IMR-90 (cell line): ENCODE measurements at regions not wholly inside any gene's neighbourhood (a gene's known extent, or its start where the extent isn't known, plus 50 kb on each side); places are given as distances from the start of the nearest gene placed in this dataset.

Source experiments
- ATAC-seq: fragments of 200-7000 bp; cut with Tn5 transposase; 2 replicates; pipeline ENCODE4 v1.9.1; 2020; ENCODE audit warnings: low read depth, mild to moderate bottlenecking, moderate library complexity
- BruUV-seq: library from RNA; stranded (reverse); fragments of 400-500 nt; replicated peaks from 2 replicates; lab custom pipeline; 2021; lab: Mats Ljungman, UMichigan
- CTCF ChIA-PET: fragments of 300-600 bp; formaldehyde crosslinking; extraction: SDS; loops from one replicate; lab custom pipeline; 2021; ENCODE audit warnings: antibody characterized with exemption; lab: Yijun Ruan, JAX
- POLR2A ChIA-PET: fragments of 300-600 bp; sonication (Branson Sonifier 250); formaldehyde crosslinking; loops from one replicate; lab custom pipeline; 2022; ENCODE audit warnings: antibody characterized with exemption; ENCODE audit not compliant: unreplicated experiment; lab: Charles Lee
- DNase-seq: peaks from one replicate; pipeline ENCODE4 v3.0.0; 2013
- H2AFZ ChIP-seq: replicated peaks from 2 replicates; pipeline ENCODE3; 2013; ENCODE audit warnings: low read length, mild to moderate bottlenecking; ENCODE audit not compliant: poor library complexity
- H2AK5ac ChIP-seq: 2 replicates; pipeline ENCODE4 v1.6.1; 2013; ENCODE audit warnings: low read depth, low read length, inconsistent platforms
- H2AK9ac ChIP-seq: replicated peaks from 2 replicates; pipeline ENCODE3; 2013; ENCODE audit warnings: mild to moderate bottlenecking, low read depth, low read length, moderate library complexity; ENCODE audit not compliant: poor library complexity
- H2BK120ac ChIP-seq: 2 replicates; pipeline ENCODE4 v1.6.1; 2013; ENCODE audit warnings: low read depth, low read length, inconsistent platforms
- H2BK15ac ChIP-seq: 3 replicates; pipeline ENCODE4 v1.6.1; 2013; ENCODE audit warnings: low read depth, low read length, inconsistent platforms
- H2BK20ac ChIP-seq: 2 replicates; pipeline ENCODE4 v1.6.1; 2013; ENCODE audit warnings: low read depth, mild to moderate bottlenecking, inconsistent platforms, low read length, moderate library complexity
- H2BK5ac ChIP-seq: 2 replicates; pipeline ENCODE4 v1.6.1; 2013; ENCODE audit warnings: mild to moderate bottlenecking, low read depth, low read length, inconsistent platforms; ENCODE audit not compliant: poor library complexity, severe bottlenecking
- H3K14ac ChIP-seq: replicated peaks from 2 replicates; pipeline ENCODE4 v1.6.1; 2013; ENCODE audit warnings: low read depth, low read length, inconsistent platforms
- H3K18ac ChIP-seq: 2 replicates; pipeline ENCODE4 v1.6.1; 2013; ENCODE audit warnings: low read depth, low read length, control low read depth
- H3K23ac ChIP-seq: 2 replicates; pipeline ENCODE4 v1.6.1; 2013; ENCODE audit warnings: low read depth, low read length, inconsistent platforms
- H3K27ac ChIP-seq: 2 replicates; pipeline ENCODE4 v1.5.1; 2013; ENCODE audit warnings: mild to moderate bottlenecking, control low read depth, low read length; ENCODE audit not compliant: insufficient read depth
- H3K27me3 ChIP-seq: 2 replicates; pipeline ENCODE4 v1.6.1; 2013; ENCODE audit warnings: low read length; ENCODE audit not compliant: control insufficient read depth, insufficient read depth
- H3K36me3 ChIP-seq: 2 replicates; pipeline ENCODE4 v1.6.1; 2013; ENCODE audit warnings: low read length, mixed read lengths; ENCODE audit not compliant: control insufficient read depth, insufficient read depth
- H3K4ac ChIP-seq: 2 replicates; pipeline ENCODE4 v1.6.1; 2013; ENCODE audit warnings: low read depth, low read length, inconsistent platforms
- H3K4me1 ChIP-seq: 2 replicates; pipeline ENCODE4 v1.6.1; 2013; ENCODE audit warnings: low read length, mixed read lengths; ENCODE audit not compliant: control insufficient read depth, insufficient read depth
- H3K4me2 ChIP-seq: 2 replicates; pipeline ENCODE4 v1.6.1; 2013; ENCODE audit warnings: low read depth, mild to moderate bottlenecking, control low read depth, low read length, moderate library complexity
- H3K4me3 ChIP-seq: 2 replicates; pipeline ENCODE4 v1.5.1; 2013; ENCODE audit warnings: low read depth, mild to moderate bottlenecking, control low read depth, low read length, moderate library complexity; ENCODE audit not compliant: insufficient read depth
- H3K56ac ChIP-seq: 2 replicates; pipeline ENCODE4 v1.6.1; 2013; ENCODE audit warnings: low read length, inconsistent platforms; ENCODE audit not compliant: insufficient read depth; ENCODE audit errors: extremely low read depth
- H3K79me1 ChIP-seq, 2 experiments: 2 replicates each; pipeline ENCODE4 v1.6.1; 2013; ENCODE audit warnings: low read length in 2 of 2, inconsistent platforms in 1 of 2, low read depth in 1 of 2
- H3K9ac ChIP-seq: 2 replicates; pipeline ENCODE4 v1.6.1; 2013; ENCODE audit warnings: low read depth, low read length, control low read depth
- H3K9me1 ChIP-seq: 2 replicates; pipeline ENCODE4 v1.6.1; 2013; ENCODE audit warnings: low read length, inconsistent platforms; ENCODE audit not compliant: insufficient read depth
- H3K9me3 ChIP-seq: 2 replicates; pipeline ENCODE4 v1.6.1; 2013; ENCODE audit warnings: low read length; ENCODE audit not compliant: control insufficient read depth, insufficient read depth
- H4K20me1 ChIP-seq: 2 replicates; pipeline ENCODE4 v1.6.1; 2013; ENCODE audit warnings: low read length, inconsistent platforms; ENCODE audit not compliant: insufficient read depth
- H4K5ac ChIP-seq: 2 replicates; pipeline ENCODE4 v1.6.1; 2013; ENCODE audit warnings: mild to moderate bottlenecking, low read depth, low read length, control low read depth
- H4K8ac ChIP-seq, 2 experiments: 2 replicates each; pipeline ENCODE4 v1.6.1; 2013; ENCODE audit warnings: low read depth in 2 of 2, low read length in 2 of 2, control low read depth in 1 of 2, inconsistent platforms in 1 of 2
- H4K91ac ChIP-seq: 2 replicates; pipeline ENCODE4 v1.6.1; 2013; ENCODE audit warnings: low read depth, low read length, inconsistent platforms; ENCODE audit not compliant: insufficient read depth
- BHLHE40 ChIP-seq: fragments of 150-350 bp; IDR thresholded peaks from 2 replicates; pipeline ENCODE4 v1.6.1; 2016; ENCODE audit warnings: mild to moderate bottlenecking, low read depth, low read length
- CHD1 ChIP-seq: IDR thresholded peaks from 2 replicates; pipeline ENCODE4 v1.6.1; 2012; ENCODE audit warnings: low read depth, low read length, improper control_type of control experiment
- CTCF ChIP-seq: conservative IDR thresholded peaks from 2 replicates; pipeline ENCODE4 v1.5.1; 2012; ENCODE audit warnings: mild to moderate bottlenecking, low read depth, low read length, improper control_type of control experiment
- NFE2L2 ChIP-seq: fragments of 150-350 bp; IDR thresholded peaks from 2 replicates; pipeline ENCODE4 v1.6.1; 2016; ENCODE audit warnings: low read depth, mild to moderate bottlenecking, low read length
- RCOR1 ChIP-seq: IDR thresholded peaks from 2 replicates; pipeline ENCODE4 v1.6.1; 2012; ENCODE audit warnings: mild to moderate bottlenecking, low read length, improper control_type of control experiment; ENCODE audit not compliant: insufficient replicate concordance
- WGBS, 2 experiments: methylation state at CpG; one replicate each; pipeline versions ENCODE4 v1.1.5 to v1.1.7; 2013; ENCODE audit warnings: missing lambda C conversion rate in 2 of 2; ENCODE audit not compliant: insufficient read length in 1 of 2; ENCODE audit errors: extremely low coverage in 2 of 2; 5-methylcytosine and 5-hydroxymethylcytosine counted together
- dilution Hi-C: fragments of 300-500 bp; cut with HindIII; formaldehyde crosslinking; loops from one replicate; pipeline ENCODE4 v1.14.3; 2018; ENCODE audit warnings: low sequenced_read_pairs; ENCODE audit not compliant: unreplicated experiment
- in situ Hi-C: fragments of 300-500 bp; cut with MboI; formaldehyde crosslinking; loops from 3 replicates; pipeline ENCODE4 v1.14.3; 2019; ENCODE audit warnings: low sequenced_read_pairs, inconsistent platforms, mixed read lengths
- intact Hi-C: fragments of 100-400 bp; cut with micrococcal nuclease; formaldehyde crosslinking; loops from 2 replicates; pipeline ENCODE4 v1.10.0; 2022

- H2BK120ac ChIP-seq = 0 out of 2 replicates have a peak overlapping the region, but pooled peaks have one; percentile 9
- no peak overlapping the region for H3K18ac ChIP-seq
- no peak overlapping the region for H2BK20ac ChIP-seq
- H3K27me3 ChIP-seq = peaks cover 10% of the 10 kb centered on the region
- no TSS peak for BruUV-seq
- no peak overlapping the region for H4K91ac ChIP-seq
- WGBS, 2 experiments = 74% methylated on average over 9 of the region's 14 CpGs; no CpG with 5 or more reads in 1 of the 2 experiments
- CTCF ChIA-PET = no interaction called here
- no peaks in the 10 kb centered on the region for H3K36me3 ChIP-seq
- no peak overlapping the region for H3K23ac ChIP-seq
- H2AK5ac ChIP-seq = no peak overlapping the region
- no peak overlapping the region for H2AFZ ChIP-seq
- 0 out of 2 replicates have a peak, but pooled peaks cover 2% of the 10 kb centered on the region for H3K9me3 ChIP-seq
- peaks cover 5% of the 10 kb centered on the region for H3K4me1 ChIP-seq
- H2BK15ac ChIP-seq = peak overlapping the region; percentile 52; the same call in 1 of the 3 replicates
- H3K4ac ChIP-seq = no peak overlapping the region
- H3K4me3 ChIP-seq = no peak overlapping the region
- no peaks in the 10 kb centered on the region for H4K20me1 ChIP-seq
- no peak overlapping the region for H3K9ac ChIP-seq
- no peaks in the 10 kb centered on the region for H3K9me1 ChIP-seq
- peak; percentile 71 for DNase-seq
- no peak overlapping the region for H3K56ac ChIP-seq
- H2BK5ac ChIP-seq = no peak overlapping the region
- no peak for ATAC-seq
- POLR2A ChIA-PET = no interaction called here
- in situ Hi-C loops = no loop called here
- H2AK9ac ChIP-seq = no peak overlapping the region
- no peak overlapping the region for H4K8ac ChIP-seq
- TF ChIP-seq CTCF (no peak), RCOR1 (no peak), CHD1 (no peak), NFE2L2 (peak; percentile 12; the same call in 1 of the 2 replicates), BHLHE40 (peak; percentile 74)
- intact Hi-C loops = no loop called here
- no peak overlapping the region for H3K14ac ChIP-seq
- H3K79me1 ChIP-seq = no peaks in the 10 kb centered on the region
- H4K5ac ChIP-seq = no peak overlapping the region
- H3K4me2 ChIP-seq = no peak overlapping the region
- no peak overlapping the region for H3K27ac ChIP-seq
- dilution Hi-C loops = no loop called here
These were observed 302.2 kb downstream of the FOXL1 start for GRCh38 chr16:86880316-86881117.
